Thyroid gland (tissue), 4 donors: ENCODE measurements at regions not wholly inside any gene's neighbourhood (a gene's known extent, or its start where the extent isn't known, plus 50 kb on each side); places are given as distances from the start of the nearest gene placed in this dataset.

Experiments
- DNase-seq, 2 donors: peaks; one replicate each; pipeline ENCODE4 v3.0.0-alpha.2; 2019
- H3K27ac ChIP-seq, 3 donors: fragments of 200-600 bp; sonication (generic); 1 replicate in 2 of 3; 2 replicates in 1 of 3; pipeline ENCODE4 v1.5.1; 2016 to 2019; ENCODE audit warnings: mild to moderate bottlenecking in 1 of 3, moderate library complexity in 1 of 3
- H3K27me3 ChIP-seq: fragments of 200-600 bp; sonication (generic); one replicate; pipeline ENCODE4 v1.5.1; 2019
- H3K36me3 ChIP-seq, 2 donors: fragments of 200-600 bp; sonication (generic); one replicate each; pipeline ENCODE4 v1.5.1; 2016 to 2019
- H3K4me1 ChIP-seq, 2 donors: fragments of 200-600 bp; sonication (generic); one replicate each; pipeline ENCODE4 v1.5.1; 2017 to 2019
- H3K4me3 ChIP-seq, 3 donors: fragments of 200-600 bp; sonication (generic); replicated peaks in 1 of 3; 1 replicate in 2 of 3; 2 replicates in 1 of 3; pipeline ENCODE4 v1.5.1; 2016; ENCODE audit warnings: mild to moderate bottlenecking in 1 of 3
- H3K9me3 ChIP-seq: fragments of 200-600 bp; sonication (generic); one replicate; pipeline ENCODE4 v1.5.1; 2017
- CTCF ChIP-seq, 6 experiments: fragments of 200-600 bp in 3 of 6; fragments of 450-650 bp in 3 of 6; sonication (generic) in 3 of 6; IDR thresholded peaks; one replicate each; pipeline ENCODE4 v1.5.1; 2016 to 2019; ENCODE audit warnings: antibody characterized with exemption in 6 of 6, mild to moderate bottlenecking in 2 of 6, inconsistent platforms in 1 of 6, moderate library complexity in 1 of 6
- POLR2A ChIP-seq, 2 donors: fragments of 450-650 bp; IDR thresholded peaks; one replicate each; pipeline ENCODE4 v1.6.1; 2017; ENCODE audit warnings: antibody characterized with exemption in 2 of 2, mild to moderate bottlenecking in 2 of 2, moderate library complexity in 1 of 2
- WGBS, 2 donors: methylation state at CpG; one replicate each; pipeline ENCODE4 v1.1.5; 2017; 5-methylcytosine and 5-hydroxymethylcytosine counted together
- intact Hi-C: fragments of 100-400 bp; cut with DNase I; formaldehyde crosslinking; loops from one replicate; pipeline ENCODE4 v1.15.1; 2023

GRCh38 chr14:75370416-75371205 lies 57.2 kb upstream of the JDP2 start:
- DNase-seq = no peak
- no peaks in the 10 kb centered on the region for H3K9me3 ChIP-seq
- intact Hi-C loops = no loop called here
- H3K27ac ChIP-seq = no peak overlapping the region
- H3K27me3 ChIP-seq = no peaks in the 10 kb centered on the region
- no peaks in the 10 kb centered on the region for H3K36me3 ChIP-seq
- WGBS, 2 donors = 96% methylated on average over 2 of the region's 2 CpGs
- H3K4me3 ChIP-seq = no peak overlapping the region
- H3K4me1 ChIP-seq = no peaks in the 10 kb centered on the region
- TF ChIP-seq POLR2A (IDR thresholded peaks at IDR 0.05) (no peak), CTCF (IDR thresholded peaks at IDR 0.05) (no peak)

- no peak for DNase-seq
- no peaks in the 10 kb centered on the region for H3K4me1 ChIP-seq
- H3K27ac ChIP-seq = no peak overlapping the region
- no peaks in the 10 kb centered on the region for H3K27me3 ChIP-seq
- H3K9me3 ChIP-seq = no peaks in the 10 kb centered on the region
- no peak overlapping the region for H3K4me3 ChIP-seq
- WGBS, 2 donors = 99 to 100% methylated on average over 2 of the region's 2 CpGs
- TF ChIP-seq CTCF (IDR thresholded peaks at IDR 0.05) (no peak), POLR2A (IDR thresholded peaks at IDR 0.05) (no peak)
- no peaks in the 10 kb centered on the region for H3K36me3 ChIP-seq
- intact Hi-C loops = no loop called here
Measured at GRCh38 chr14:75371297-75371696, 56.5 kb upstream of the JDP2 start.

- intact Hi-C loops = no loop called here
- Histone ChIP-seq H3K9me3 (no peaks in the 10 kb centered on the region), H3K36me3 (no peaks in the 10 kb centered on the region), H3K27ac (no peak overlapping the region), H3K4me3 (no peak overlapping the region), H3K4me1 (no peaks in the 10 kb centered on the region), H3K27me3 (no peaks in the 10 kb centered on the region)
- TF ChIP-seq POLR2A (IDR thresholded peaks at IDR 0.05) (no peak), CTCF (IDR thresholded peaks at IDR 0.05) (no peak)
- 61 to 63% methylated on average over 5 of the region's 5 CpGs for WGBS, 2 donors
- no peak for DNase-seq
Measured at GRCh38 chr14:75372260-75372659, 55.6 kb upstream of the JDP2 start.

GRCh38 chr14:75373133-75373532 lies 54.7 kb upstream of the JDP2 start:
- H3K4me3 ChIP-seq = no peak overlapping the region
- intact Hi-C loops = no loop called here
- no peaks in the 10 kb centered on the region for H3K27me3 ChIP-seq
- no peak for DNase-seq
- no peak for TF ChIP-seq POLR2A (IDR thresholded peaks at IDR 0.05)
- TF ChIP-seq CTCF (IDR thresholded peaks at IDR 0.05) = no peak
- no peaks in the 10 kb centered on the region for H3K36me3 ChIP-seq
- WGBS, 2 donors = 46 to 63% methylated on average over 3 of the region's 3 CpGs
- no peaks in the 10 kb centered on the region for H3K4me1 ChIP-seq
- no peaks in the 10 kb centered on the region for H3K9me3 ChIP-seq
- H3K27ac ChIP-seq = no peak overlapping the region

- H3K4me1 ChIP-seq = no peaks in the 10 kb centered on the region
- intact Hi-C loops = no loop called here
- no peak for DNase-seq
- no peaks in the 10 kb centered on the region for H3K9me3 ChIP-seq
- TF ChIP-seq POLR2A (IDR thresholded peaks at IDR 0.05) = no peak
- 100% methylated on average over 1 of the region's 1 CpG; no CpG with 5 or more reads in 1 of the 2 donors for WGBS, 2 donors
- H3K4me3 ChIP-seq = no peak overlapping the region
- no peaks in the 10 kb centered on the region for H3K27me3 ChIP-seq
- H3K36me3 ChIP-seq = no peaks in the 10 kb centered on the region
- no peak overlapping the region for H3K27ac ChIP-seq
Measured at GRCh38 chr14:75373616-75374015, 54.2 kb upstream of the JDP2 start.
